GM19035 (cell line): ENCODE measurements at regions not wholly inside any gene's neighbourhood (a gene's known extent, or its start where the extent isn't known, plus 50 kb on each side); places are given as distances from the start of the nearest gene placed in this dataset.
"Not testable (repeated sequence)": the region's sequence is repeated elsewhere in the genome, so short reads cannot be mapped to it uniquely, and the experiment has no call there.

Experiments used
- ATAC-seq: cut with Tn5 transposase; IDR thresholded peaks from one replicate; pipeline ENCODE4 v1.9.1; 2021; ENCODE audit not compliant: unreplicated experiment

DNA sequence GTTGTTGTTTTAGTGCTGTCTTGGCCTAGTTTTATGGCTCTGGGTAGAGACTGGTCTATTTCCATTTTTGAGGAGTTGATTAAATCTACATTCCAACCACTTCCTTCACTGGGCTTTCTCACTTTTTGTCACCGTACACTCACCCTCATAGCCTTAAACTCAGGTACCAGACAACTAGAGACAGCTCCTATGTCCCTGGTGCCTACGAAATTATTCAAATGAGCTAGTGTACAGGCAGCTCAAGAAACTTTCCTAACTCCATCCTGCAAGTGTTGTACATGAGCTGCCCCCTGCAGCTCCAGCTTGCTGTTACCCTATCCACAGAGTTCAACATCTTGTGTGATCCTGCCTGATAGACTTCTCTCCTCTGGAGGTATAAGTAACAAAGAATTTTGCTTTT, 704.8 kb upstream of the RGS18 start:
- no peak for ATAC-seq

DNA sequence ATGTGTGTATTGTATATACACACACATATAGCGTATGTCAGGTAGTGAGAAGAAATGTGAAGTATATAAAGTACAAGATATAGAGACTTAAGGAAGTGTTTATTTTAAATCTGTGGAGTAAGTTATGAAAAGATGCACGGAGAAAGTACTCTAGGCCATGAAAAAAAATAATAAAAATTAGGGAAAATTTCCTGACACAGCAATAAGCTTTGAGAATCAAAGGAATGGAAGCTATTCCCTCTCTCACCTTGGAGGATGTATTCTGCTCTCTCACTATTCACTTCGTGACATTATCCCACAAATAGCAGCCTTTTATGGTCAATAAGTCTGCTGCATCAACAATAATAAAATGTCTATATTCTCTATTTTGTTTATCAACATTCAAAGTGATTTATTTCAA, 700.4 kb upstream of the RGS18 start:
- ATAC-seq, result no peak

DNA sequence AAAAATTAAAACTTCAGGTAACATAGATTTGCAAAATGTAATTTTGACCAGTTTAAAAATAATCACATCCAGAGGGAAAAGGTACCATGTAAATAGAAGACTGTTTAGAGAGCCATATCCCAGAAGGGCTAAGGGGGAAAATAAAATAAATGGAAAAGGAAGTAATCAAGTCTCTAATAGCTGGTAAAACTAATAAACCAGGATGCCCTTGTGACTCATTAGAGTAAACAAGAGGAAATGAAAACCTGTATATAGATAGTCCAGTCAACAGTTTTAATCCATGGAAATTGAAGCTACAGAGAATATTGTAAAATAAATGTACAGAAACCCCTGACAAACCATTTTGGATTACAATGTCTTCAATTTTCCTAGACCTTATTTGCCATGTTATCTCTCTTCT, 698.0 kb upstream of the RGS18 start:
- ATAC-seq, result no peak

DNA sequence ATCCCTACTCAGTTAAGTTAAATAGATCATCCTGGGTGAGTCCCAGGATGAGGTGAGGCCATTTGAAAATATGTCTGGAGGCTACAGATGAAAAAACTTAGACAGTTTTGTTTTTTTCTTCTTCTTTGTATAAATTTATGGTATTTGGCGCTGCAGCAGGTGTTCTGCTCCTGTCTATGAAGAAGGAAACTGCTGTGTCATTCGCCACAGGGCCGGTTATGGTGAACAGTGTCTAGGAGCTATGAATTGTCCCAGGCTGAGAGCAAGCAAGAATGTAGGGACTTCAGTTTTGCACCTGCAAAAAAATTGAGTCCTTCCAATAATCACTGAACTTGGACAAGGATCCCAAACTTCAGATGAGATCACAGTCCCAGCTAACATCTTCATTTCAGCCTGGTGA, 674.3 kb upstream of the RGS18 start:
- ATAC-seq, result no peak

DNA sequence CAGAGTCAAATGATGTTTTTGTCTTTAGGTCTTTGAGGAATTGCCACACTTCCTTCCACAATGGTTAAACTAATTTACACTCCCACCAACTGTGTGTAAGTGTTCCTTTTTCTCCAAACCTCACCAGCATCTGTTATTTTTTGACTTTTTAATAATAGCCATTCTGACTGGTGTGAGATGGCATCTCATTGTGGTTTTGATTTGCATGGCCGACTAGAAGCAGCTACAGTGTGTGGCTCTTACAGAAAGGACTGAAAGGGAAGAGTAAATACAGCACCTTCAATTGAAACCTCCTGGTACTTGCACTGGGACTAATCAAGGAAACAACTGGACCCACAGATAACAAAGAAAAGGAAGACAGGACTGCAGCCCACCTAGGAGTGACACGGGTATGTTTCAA, 668.0 kb upstream of the RGS18 start:
- no peak for ATAC-seq

DNA sequence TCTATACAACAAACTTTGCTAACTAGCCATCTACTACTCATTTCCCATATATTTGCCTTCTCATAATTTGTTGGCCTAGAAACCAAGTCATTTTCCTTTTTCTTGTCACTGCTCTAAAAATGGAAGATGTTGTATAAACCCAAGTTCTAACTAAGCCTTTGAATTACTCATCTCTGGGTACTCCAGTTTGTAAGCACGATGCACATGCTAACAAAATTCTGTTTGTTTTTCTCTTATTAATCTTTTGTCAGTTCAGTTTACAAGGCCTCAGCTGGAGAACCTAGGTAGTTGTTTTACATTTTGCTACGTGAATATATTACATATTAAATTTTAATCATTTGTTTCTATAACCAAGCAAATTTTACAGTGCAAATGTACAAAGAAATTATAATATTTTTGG, 663.2 kb upstream of the RGS18 start:
- no peak for ATAC-seq

DNA sequence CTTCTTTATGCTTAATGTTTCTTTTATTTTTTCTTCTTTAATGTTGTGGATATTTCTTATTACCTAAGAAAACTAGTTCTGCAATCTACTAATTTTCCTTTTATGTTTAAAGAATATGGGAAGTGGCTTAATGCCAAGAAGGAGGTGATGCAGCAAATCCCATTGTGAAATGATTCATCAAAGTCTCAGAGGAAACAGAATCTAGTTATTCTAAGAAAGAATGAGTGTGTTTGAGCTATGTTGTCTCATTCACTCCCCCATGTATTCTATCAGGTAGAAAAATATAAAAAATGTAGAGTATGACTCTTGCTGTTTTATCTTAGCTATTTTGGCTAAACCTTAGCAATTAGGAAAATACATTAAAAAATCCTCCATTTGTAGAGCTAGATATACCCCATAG, 659.9 kb upstream of the RGS18 start:
- no peak for ATAC-seq

DNA sequence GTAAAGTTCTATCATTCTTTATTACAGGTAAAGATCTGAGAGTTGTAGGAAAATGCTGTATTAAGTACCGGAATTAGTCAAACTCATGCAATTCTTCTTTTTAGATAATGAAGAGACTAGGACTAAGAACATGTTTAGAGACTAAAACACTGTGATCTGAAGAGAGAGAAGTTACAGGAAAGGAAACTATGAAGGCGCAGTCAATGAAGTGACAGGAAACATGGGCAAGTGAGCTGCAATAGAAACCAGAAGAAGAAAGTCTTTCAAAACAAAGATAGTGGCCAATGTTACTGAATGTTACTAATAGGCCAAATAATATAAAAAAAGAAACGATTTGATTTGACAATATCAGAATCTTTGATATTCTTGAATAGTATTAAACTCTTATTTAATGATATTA, 659.4 kb upstream of the RGS18 start:
- no peak for ATAC-seq

DNA sequence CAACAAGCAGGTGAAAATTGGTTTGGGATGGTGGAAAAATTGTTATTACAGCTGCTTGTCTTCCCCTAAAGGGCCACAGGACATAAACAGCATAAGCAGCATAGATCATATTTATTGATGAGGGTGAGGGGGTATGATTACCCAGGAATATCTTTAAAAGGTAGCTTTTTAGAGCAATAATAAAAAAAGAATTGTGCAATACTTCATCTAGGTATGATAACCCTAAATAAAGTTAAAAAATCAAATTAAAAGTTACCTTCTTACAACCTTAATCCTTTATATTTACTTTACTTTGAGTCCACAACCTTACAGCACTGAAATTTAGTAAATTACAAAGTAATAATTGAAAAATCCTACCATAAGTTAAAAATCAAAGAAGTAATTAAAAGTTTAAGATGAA, 653.3 kb upstream of the RGS18 start:
- ATAC-seq, result no peak

DNA sequence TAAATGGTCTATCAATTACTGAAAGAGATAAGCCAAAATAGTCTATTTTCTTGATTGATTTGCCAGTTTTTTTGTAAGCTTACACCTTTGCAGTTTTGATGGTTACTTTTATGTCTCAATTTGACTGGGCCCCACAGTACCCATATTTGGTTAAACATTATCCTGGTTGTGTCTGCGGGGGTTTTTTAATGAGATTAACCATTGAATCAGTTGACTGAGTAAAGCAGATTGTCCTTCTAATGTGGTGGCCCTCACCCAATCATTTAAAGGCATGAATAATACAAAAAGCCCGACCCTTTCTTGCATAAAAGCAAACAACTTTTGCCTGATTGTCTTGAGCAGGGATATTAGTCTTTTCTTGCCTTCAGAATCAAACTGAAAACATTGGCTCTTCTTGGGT, 650.0 kb upstream of the RGS18 start:
- ATAC-seq, result no peak

DNA sequence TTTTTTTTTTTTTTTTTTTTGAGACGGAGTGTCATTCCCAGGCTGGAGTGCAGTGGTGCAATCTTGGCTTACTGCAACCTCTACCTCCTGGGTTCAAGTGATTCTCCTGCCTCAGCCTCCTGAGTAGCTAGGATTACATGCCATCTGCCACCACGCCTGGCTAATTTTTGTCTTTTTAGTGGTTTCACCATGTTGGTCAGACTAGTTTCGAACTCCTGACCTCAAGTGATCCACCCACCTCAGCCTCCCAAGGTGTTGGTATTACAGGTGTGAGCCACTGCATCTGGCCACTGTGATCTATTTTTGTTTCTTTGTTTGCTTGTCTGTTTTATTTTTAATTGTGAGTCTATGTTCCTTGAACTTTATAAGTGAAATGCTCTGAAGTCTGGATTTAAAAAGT, 646.8 kb upstream of the RGS18 start:
- not testable (repeated sequence) for ATAC-seq

DNA sequence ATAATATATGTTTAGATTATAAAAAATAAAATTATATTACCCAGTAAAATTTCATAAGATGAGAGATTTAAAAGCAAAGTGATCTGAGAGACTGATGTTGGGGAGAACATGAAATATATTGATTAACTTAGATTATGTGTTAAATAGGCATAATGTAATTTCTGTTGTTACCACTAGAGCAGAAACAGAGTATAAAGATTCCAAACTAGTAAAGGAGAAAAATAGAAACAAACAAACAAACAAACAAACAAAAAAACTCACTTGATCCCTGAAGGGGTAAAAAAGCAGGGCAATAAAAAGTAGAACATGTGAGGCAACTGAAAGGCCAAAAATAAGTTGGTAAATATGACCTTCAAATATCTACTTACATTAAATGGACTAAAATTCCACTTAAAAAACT, 640.4 kb upstream of the RGS18 start:
- ATAC-seq, result no peak

DNA sequence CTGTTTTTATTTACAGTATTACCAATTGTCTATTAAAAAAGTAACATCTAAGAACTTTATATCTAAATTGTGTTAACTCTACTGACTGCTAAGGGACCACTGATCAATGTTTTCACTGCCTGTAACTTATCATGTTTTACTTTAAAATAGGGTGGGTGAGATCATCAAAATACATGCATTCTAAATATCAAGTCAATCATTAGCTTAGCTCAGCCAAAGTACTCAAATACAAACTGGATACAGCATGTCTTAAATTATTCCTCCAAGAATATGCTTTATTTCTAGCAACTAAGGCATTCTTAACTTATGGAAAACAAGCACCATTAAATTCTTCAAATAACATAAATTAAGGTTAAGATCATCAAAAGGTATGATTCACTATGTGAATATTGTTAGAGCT, 638.7 kb upstream of the RGS18 start:
- ATAC-seq, result no peak

DNA sequence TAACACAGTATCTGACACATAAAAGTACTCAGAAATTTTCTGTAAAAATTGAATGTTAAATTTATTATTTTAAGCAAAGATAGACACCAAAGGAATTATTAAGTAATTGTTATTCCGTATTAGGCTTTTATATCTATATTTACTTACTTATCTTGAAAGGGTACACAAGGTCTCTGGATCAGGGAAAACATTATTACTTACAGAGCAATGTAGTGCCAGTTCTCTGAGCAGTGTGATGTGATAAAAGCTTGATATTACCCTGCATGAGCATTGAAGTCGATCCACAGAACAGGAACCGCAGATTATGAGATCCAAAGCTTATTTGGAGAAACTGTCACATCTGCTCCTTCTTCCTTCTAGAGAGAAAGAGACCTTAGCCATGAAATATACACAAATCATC, 637.9 kb upstream of the RGS18 start:
- no peak for ATAC-seq

DNA sequence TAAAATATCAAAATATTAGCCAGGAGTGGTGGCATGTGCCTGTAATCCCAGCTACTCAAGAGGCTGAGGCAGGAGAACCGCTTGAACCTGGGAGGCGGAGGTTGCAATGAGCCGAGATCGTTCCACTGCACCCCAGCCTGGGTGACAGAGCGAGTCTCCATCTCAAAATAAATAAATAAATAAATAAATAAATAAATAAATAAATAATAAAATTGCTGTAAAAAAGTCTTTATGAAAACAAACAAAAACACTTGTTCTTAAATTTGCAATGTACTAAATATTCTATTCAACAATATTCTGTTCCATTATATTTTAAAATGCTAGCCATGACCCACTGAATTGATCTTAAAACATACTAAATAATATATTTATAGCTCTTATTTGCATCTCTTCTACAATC, 632.3 kb upstream of the RGS18 start:
- ATAC-seq, result not testable (repeated sequence)

DNA sequence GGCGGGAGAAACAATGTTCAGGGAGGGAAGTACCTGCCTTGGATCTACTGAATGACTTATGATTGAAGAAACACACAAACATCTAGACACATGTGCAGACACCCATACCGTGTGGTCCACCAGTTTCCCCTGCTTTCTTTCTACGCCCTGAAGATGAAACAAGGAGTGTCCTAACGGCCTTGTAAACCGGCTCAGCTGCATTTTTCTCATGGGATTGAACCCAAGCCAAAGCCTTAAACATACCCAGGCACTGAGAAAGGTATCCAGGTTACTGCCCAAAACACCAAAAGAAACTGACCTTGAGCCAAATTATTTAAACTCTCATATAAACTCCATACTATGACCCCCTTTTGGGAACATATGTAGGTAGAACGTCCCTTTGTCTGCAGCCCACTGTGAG, 630.0 kb upstream of the RGS18 start:
- ATAC-seq, result no peak

DNA sequence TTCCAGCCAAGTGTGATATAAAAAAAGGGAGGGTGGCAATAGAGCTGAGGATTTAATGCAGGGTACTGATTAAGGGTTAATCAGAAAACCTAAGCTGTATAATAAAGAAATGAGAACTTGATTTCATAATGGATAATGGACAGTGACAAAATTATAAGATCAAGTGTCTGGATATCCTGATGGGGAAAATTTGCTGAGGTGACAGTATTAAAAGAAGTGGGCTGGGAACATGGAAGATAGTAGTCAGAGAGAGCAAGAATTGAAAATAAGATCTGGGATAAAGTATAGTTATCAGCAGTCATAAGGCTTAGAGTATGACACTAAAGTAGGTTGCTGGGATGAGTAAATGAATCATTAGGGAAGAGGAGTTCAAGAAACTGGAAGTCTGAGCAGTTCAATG, 627.3 kb upstream of the RGS18 start:
- no peak for ATAC-seq

DNA sequence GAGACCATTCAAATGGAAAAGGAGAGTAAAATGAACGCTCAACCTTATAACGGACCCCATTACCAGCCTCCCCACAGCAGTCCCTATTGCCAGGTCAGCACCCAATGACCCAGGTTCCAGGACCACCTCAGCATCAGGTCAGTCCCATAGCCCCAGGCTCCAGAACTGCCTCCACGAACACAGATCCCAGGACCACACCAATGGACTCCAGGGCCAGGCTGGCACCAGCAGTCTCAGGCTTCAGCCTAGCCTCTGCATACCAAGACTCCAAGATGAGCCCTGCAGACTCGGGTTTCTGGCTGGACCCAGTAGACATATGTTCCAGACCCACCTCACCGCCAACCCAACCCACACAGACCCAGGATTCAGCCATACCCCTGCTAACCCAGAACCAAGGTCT, 625.0 kb upstream of the RGS18 start:
- no peak for ATAC-seq

DNA sequence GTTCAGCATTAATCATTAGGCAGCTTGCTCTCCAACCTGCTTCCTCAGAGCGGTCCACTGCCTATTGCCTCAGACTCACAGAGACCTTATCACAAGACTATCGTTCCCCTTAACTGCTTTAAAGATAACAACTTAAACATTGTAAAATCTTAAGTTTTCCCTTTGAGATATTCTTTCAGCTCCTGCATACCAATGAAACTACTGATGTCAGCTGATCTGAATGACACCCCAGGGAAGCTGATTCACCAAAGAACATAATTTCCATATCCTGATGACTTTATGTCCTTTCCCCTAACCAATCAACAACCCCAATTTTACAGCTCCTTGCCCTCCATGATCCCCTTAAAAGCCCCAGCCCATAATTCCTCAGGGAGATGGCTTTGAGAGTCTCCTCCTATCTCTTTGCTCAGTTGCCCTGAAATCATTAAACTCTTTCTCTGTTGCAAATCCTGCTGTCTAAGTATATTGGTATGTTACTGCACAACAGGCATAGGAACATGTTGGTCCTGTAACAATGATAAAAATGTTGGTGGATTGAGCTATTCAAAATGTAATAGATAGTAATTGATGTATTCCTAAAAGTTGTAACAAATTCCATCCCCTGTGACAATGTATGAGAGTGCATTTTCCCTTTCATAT, 621.4 kb upstream of the RGS18 start:
- no peak for ATAC-seq

DNA sequence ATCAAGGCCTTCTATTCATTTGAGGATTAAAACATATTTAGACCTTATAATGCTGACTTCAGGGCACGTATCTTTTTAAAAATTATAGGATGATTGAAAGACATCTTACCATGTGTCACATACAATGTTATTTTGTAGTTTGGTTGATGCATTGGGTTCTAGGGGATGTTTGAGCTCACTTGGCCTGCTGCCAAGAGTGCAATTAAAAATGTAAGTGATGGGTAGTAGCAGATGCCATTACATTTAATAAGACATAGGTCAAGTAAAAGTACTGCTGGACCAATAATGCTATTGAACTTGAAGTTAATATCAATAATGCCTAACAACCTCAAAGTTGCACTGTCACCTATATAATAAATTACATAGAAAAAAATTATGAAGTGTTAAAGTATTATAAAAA, 616.5 kb upstream of the RGS18 start:
- ATAC-seq, result no peak

DNA sequence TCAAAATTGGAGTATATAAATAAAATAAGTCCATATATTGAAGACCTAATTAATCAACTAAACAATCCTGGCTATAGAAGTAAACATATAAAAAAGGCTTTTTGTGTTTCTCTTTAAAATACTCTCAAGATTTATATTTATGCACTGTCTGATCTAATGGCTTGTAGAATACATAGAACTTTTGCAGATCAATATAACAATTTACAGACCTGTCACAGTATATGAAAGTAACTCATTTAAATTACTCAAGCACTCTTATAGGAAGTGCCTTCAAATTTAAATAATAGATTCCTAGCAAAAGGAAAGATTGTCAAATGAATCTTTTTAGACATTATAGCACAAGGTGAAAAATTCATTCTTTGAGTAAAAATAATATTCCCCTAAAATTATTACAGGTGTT, 615.8 kb upstream of the RGS18 start:
- ATAC-seq, result no peak

DNA sequence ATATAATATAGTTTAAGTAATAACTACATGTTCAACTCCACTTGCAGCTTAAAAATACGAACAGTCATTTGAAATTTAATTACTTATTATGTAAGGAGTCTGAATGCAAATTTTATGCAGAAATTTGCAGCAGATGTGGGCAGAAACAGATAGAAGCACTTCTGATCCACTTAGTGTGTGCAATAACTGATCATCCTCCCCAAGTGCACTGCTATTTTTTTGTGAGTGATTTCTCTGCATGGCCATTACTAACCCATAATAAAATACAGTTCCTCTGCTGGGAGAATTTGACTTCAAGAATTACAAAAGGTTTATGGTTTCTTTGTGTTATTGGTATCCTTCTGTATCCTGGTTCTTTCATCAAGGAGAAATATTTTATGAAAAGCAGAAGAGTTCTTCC, 611.5 kb upstream of the RGS18 start:
- no peak for ATAC-seq

DNA sequence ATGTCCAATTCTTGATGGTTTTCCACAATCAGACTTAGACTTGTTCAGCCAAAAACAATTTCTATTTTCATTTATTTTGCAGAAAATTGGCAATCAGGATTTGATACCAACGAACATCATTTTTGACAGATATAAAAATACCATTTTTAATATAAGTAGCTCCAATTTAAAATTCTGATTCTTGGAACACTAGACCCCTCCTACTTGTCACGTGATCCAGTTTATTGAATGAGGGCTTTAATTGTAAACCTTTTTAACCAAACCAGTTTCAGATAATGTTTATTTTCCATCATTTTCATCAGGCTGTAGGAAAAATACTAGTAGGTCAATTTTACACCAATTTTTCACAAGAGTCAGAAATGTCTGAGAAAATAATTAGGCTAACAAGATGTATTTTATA, 607.2 kb upstream of the RGS18 start:
- ATAC-seq, result no peak

DNA sequence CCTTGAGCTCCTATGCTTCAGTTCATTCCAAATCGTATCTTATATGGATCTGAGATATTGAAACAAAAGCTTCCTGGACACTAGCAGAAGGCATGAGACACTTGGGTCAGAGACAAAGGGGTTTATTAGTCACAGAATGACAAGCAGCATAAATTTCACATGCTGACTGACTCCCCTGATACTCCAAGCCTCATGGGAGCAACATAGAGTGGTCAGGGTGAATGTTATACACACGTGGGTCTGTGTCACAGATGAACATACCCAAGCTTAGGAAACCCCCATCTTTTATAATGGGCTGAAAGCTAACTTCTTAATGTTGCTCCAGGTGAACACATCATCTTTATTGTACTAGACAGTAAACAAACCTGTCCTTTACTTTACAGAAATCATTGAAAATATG, 599.9 kb upstream of the RGS18 start:
- ATAC-seq, result no peak
